ENCODE measurements at regions not wholly inside any gene's neighbourhood (a gene's known extent, or its start where the extent isn't known, plus 50 kb on each side); places are given as distances from the start of the nearest gene placed in this dataset.
A peak's percentile ranks its signal among the peaks of the same experiment; 100 is the strongest.

GRCh38 chr12:94769047-94769420 is 118.7 kb upstream of the TMCC3 start:
- intact Hi-C loops (cut with micrococcal nuclease) = no loop called here
- no peak for ATAC-seq
- no peaks in the 10 kb centered on the region for H3K36me3 Mint-ChIP-seq

GRCh38 chr12:94768398-94769046 is 118.2 kb upstream of the TMCC3 start:
- TF ChIP-seq CTCF (IDR thresholded peaks at IDR 0.05) = no peak
- H3K27me3 ChIP-seq (ENCODE audit: control insufficient read depth, insufficient read depth, low read length) = no peaks in the 10 kb centered on the region
- H3K4me1 ChIP-seq (ENCODE audit: control insufficient read depth, insufficient read depth, low read length) = peaks cover 4% of the 10 kb centered on the region
- WGBS (ENCODE audit: insufficient coverage) = 19% methylated on average over 7 of the region's 7 CpGs
- Mint-ChIP-seq H3K4me3 (no peak overlapping the region), H3K27ac (no peak overlapping the region), H3K9me3 (no peaks in the 10 kb centered on the region), H3K27me3 (ENCODE audit: low read depth in 2 of 2) (peaks cover 30 to 39% of the 10 kb centered on the region in 2 donors), H3K4me1 (peaks cover 13 to 16% of the 10 kb centered on the region in 2 donors), H3K36me3 (no peaks in the 10 kb centered on the region)
- DNase-seq = no peak
- H3K4me3 ChIP-seq (ENCODE audit: low read length) = no peak overlapping the region
- no peaks in the 10 kb centered on the region for H3K9me3 ChIP-seq (ENCODE audit: control insufficient read depth, insufficient read depth, low read length)
- no peaks in the 10 kb centered on the region for H3K36me3 ChIP-seq (ENCODE audit: control insufficient read depth, insufficient read depth, low read length)
- no peak for ATAC-seq
- peak overlapping the region; percentile 26 for H3K27ac ChIP-seq (ENCODE audit: low read length)
- intact Hi-C loops (cut with micrococcal nuclease) = no loop called here

More at GRCh38 chr12:94769047-94769420, 118.7 kb upstream of the TMCC3 start:
- TF ChIP-seq CTCF (IDR thresholded peaks at IDR 0.05) = no peak
- Histone ChIP-seq H3K27me3 (ENCODE audit: control insufficient read depth, insufficient read depth, low read length) (no peaks in the 10 kb centered on the region), H3K36me3 (ENCODE audit: control insufficient read depth, insufficient read depth, low read length) (no peaks in the 10 kb centered on the region), H3K4me3 (ENCODE audit: low read length) (no peak overlapping the region), H3K4me1 (ENCODE audit: control insufficient read depth, insufficient read depth, low read length) (peaks cover 4% of the 10 kb centered on the region), H3K9me3 (ENCODE audit: control insufficient read depth, insufficient read depth, low read length) (peaks cover 3% of the 10 kb centered on the region), H3K27ac (ENCODE audit: low read length) (peak overlapping the region; percentile 26)
- WGBS (ENCODE audit: insufficient coverage) = 9% methylated on average over 4 of the region's 8 CpGs
- DNase-seq = no peak
- no peak overlapping the region for H3K27ac Mint-ChIP-seq
- no peaks in the 10 kb centered on the region for H3K9me3 Mint-ChIP-seq
- peaks cover 31 to 39% of the 10 kb centered on the region in 2 donors for H3K27me3 Mint-ChIP-seq (ENCODE audit: low read depth in 2 of 2)
- no peak overlapping the region for H3K4me3 Mint-ChIP-seq
- peaks cover 10 to 13% of the 10 kb centered on the region in 2 donors for H3K4me1 Mint-ChIP-seq

- Mint-ChIP-seq H3K36me3 (no peaks in the 10 kb centered on the region), H3K4me1 (peaks cover 17 to 20% of the 10 kb centered on the region in 2 donors), H3K9me3 (no peaks in the 10 kb centered on the region), H3K27me3 (ENCODE audit: low read depth in 2 of 2) (peaks cover 30 to 39% of the 10 kb centered on the region in 2 donors), H3K4me3 (no peak overlapping the region), H3K27ac (no peak overlapping the region)
- Histone ChIP-seq H3K36me3 (ENCODE audit: control insufficient read depth, insufficient read depth, low read length) (no peaks in the 10 kb centered on the region), H3K9me3 (ENCODE audit: control insufficient read depth, insufficient read depth, low read length) (no peaks in the 10 kb centered on the region), H3K4me3 (ENCODE audit: low read length) (no peak overlapping the region), H3K27me3 (ENCODE audit: control insufficient read depth, insufficient read depth, low read length) (no peaks in the 10 kb centered on the region), H3K4me1 (ENCODE audit: control insufficient read depth, insufficient read depth, low read length) (peaks cover 7% of the 10 kb centered on the region), H3K27ac (ENCODE audit: low read length) (no peak overlapping the region)
- no peak for ATAC-seq
- intact Hi-C loops (cut with micrococcal nuclease) = no loop called here
- WGBS (ENCODE audit: insufficient coverage) = 78% methylated on average over 2 of the region's 5 CpGs
- DNase-seq = no peak
- no peak for TF ChIP-seq CTCF (IDR thresholded peaks at IDR 0.05)
These were observed 117.6 kb upstream of the TMCC3 start for GRCh38 chr12:94767956-94768355.

- Histone ChIP-seq H3K27ac (ENCODE audit: low read length) (no peak overlapping the region), H3K4me1 (ENCODE audit: control insufficient read depth, insufficient read depth, low read length) (peaks cover 8% of the 10 kb centered on the region), H3K9me3 (ENCODE audit: control insufficient read depth, insufficient read depth, low read length) (no peaks in the 10 kb centered on the region), H3K27me3 (ENCODE audit: control insufficient read depth, insufficient read depth, low read length) (no peaks in the 10 kb centered on the region), H3K4me3 (ENCODE audit: low read length) (no peak overlapping the region), H3K36me3 (ENCODE audit: control insufficient read depth, insufficient read depth, low read length) (no peaks in the 10 kb centered on the region)
- DNase-seq (no peak), ATAC-seq (no peak)
- no peak for TF ChIP-seq CTCF (IDR thresholded peaks at IDR 0.05)
- H3K36me3 Mint-ChIP-seq = no peaks in the 10 kb centered on the region
- H3K27ac Mint-ChIP-seq = no peak overlapping the region
- no peak overlapping the region for H3K4me3 Mint-ChIP-seq
- 80% methylated on average over 1 of the region's 1 CpG for whole genome bisulfite sequencing (ENCODE audit: insufficient coverage)
- peaks cover 27 to 30% of the 10 kb centered on the region in 2 donors for H3K4me1 Mint-ChIP-seq
- intact Hi-C loops (cut with micrococcal nuclease) = no loop called here
- H3K9me3 Mint-ChIP-seq = no peaks in the 10 kb centered on the region
- peaks cover 26 to 30% of the 10 kb centered on the region in 2 donors for H3K27me3 Mint-ChIP-seq (ENCODE audit: low read depth in 2 of 2)
These were observed 116.0 kb upstream of the TMCC3 start for GRCh38 chr12:94766397-94766796.
